GM23248 (cell line): ENCODE measurements at regions not wholly inside any gene's neighbourhood (a gene's known extent, or its start where the extent isn't known, plus 50 kb on each side); places are given as distances from the start of the nearest gene placed in this dataset.

ENCODE experiments used
- EZH2 ChIP-seq: fragments of 200-600 bp; sonication (generic); IDR thresholded peaks from 2 replicates; pipeline ENCODE4 v1.6.1; 2018; ENCODE audit warnings: antibody characterized with exemption, mild to moderate bottlenecking; ENCODE audit not compliant: insufficient read depth, poor library complexity, severe bottlenecking
- EZH2phosphoT487 ChIP-seq: fragments of 200-600 bp; sonication (generic); IDR thresholded peaks from 2 replicates; pipeline ENCODE4 v1.6.1; 2018; ENCODE audit warnings: antibody characterized with exemption, moderate library complexity, mild to moderate bottlenecking, low read depth; ENCODE audit not compliant: insufficient read depth

DNA sequence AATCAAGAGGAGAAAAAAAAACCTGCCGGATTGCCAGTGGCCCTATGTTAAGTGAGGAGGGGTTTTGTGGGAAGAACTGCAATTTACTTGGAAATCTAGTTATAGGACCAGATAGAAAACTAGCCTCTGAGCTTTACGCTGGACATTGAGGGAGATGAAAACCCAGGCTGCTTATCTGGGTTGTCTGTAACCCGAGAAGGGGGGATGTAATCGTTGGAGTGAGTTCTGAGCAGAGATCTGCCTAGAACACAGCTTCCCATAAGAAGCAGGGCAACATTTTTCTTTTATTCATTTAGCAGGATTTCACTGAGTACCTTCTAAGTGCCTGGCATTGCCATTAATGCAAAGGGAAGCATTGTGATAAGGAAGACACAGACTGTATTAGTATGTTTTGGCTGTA, 70.6 kb downstream of the KATNIP start:
- TF ChIP-seq EZH2 (no peak), EZH2phosphoT487 (no peak)
